ENCODE measurements at regions not wholly inside any gene's neighbourhood (a gene's known extent, or its start where the extent isn't known, plus 50 kb on each side); places are given as distances from the start of the nearest gene placed in this dataset.
"Not testable (repeated sequence)": the region's sequence is repeated elsewhere in the genome, so short reads cannot be mapped to it uniquely, and the experiment has no call there.

- no peak for DNase-seq
Observed at GRCh38 chr6:97459535-97459934, 176.5 kb upstream of the MMS22L start.

GRCh38 chr6:97459986-97460385 lies 177.0 kb upstream of the MMS22L start:
- DNase-seq = no peak

- no peak for DNase-seq
Observed at GRCh38 chr6:97460394-97461080, 177.5 kb upstream of the MMS22L start.

- DNase-seq = no peak
Observed at GRCh38 chr6:97461218-97461617, 178.2 kb upstream of the MMS22L start.

- DNase-seq = no peak
Observed at GRCh38 chr6:97462031-97462430, 179.0 kb upstream of the MMS22L start.

GRCh38 chr6:97462938-97463598 lies 180.1 kb upstream of the MMS22L start:
- DNase-seq = no peak

- no peak for DNase-seq
Observed at GRCh38 chr6:97465877-97466561, 183.0 kb upstream of the MMS22L start.

GRCh38 chr6:97468981-97469380 lies 186.0 kb upstream of the MMS22L start:
- DNase-seq = no peak

GRCh38 chr6:97469451-97469850 lies 186.4 kb upstream of the MMS22L start:
- no peak for DNase-seq

GRCh38 chr6:97470322-97470721 lies 187.3 kb upstream of the MMS22L start:
- no peak for DNase-seq

- DNase-seq = no peak
Observed at GRCh38 chr6:97473979-97474378, 191.0 kb upstream of the MMS22L start.

GRCh38 chr6:97497713-97498331 lies 214.8 kb upstream of the MMS22L start:
- DNase-seq = peak; percentile 59

- no peak for DNase-seq
Observed at GRCh38 chr6:97501853-97502252, 218.8 kb upstream of the MMS22L start.

- no peak for DNase-seq
Observed at GRCh38 chr6:97508646-97509045, 225.6 kb upstream of the MMS22L start.

- not testable (repeated sequence) for DNase-seq
Observed at GRCh38 chr6:97513260-97513659, 230.2 kb upstream of the MMS22L start.

GRCh38 chr6:97524811-97525210 lies 241.8 kb upstream of the MMS22L start:
- peak; percentile 6 for DNase-seq

GRCh38 chr6:97535800-97536199 lies 252.8 kb upstream of the MMS22L start:
- no peak for DNase-seq

- DNase-seq = no peak
Observed at GRCh38 chr6:97548354-97548753, 265.3 kb upstream of the MMS22L start.

GRCh38 chr6:97557355-97557754 lies 274.3 kb upstream of the MMS22L start:
- no peak for DNase-seq

- no peak for DNase-seq
Observed at GRCh38 chr6:97563529-97563928, 280.5 kb upstream of the MMS22L start.

- DNase-seq = no peak
Observed at GRCh38 chr6:97572943-97573342, 289.9 kb upstream of the MMS22L start.

GRCh38 chr6:97586344-97586743 lies 303.3 kb upstream of the MMS22L start:
- DNase-seq = no peak

GRCh38 chr6:97591955-97592354 lies 308.9 kb upstream of the MMS22L start:
- no peak for DNase-seq

- DNase-seq = no peak
Observed at GRCh38 chr6:97594844-97595243, 311.8 kb upstream of the MMS22L start.
